Jurkat, Clone E6-1 (cell line): ENCODE measurements at regions not wholly inside any gene's neighbourhood (a gene's known extent, or its start where the extent isn't known, plus 50 kb on each side); places are given as distances from the start of the nearest gene placed in this dataset.
"Not testable (repeated sequence)": the region's sequence is repeated elsewhere in the genome, so short reads cannot be mapped to it uniquely, and the experiment has no call there.

Experiments used
- DNase-seq: peaks from one replicate; pipeline ENCODE4 v3.0.0-alpha.2; 2011; ENCODE audit warnings: low read depth, low spot score
- H3K4me3 ChIP-seq: 2 replicates; pipeline ENCODE4 v1.5.1; 2011; ENCODE audit warnings: mild to moderate bottlenecking, low read length, control low read depth, moderate library complexity

GRCh38 chr15:81791322-81791721 lies 254.5 kb downstream of the MEX3B start:
- H3K4me3 ChIP-seq, DNase-seq: not testable (repeated sequence)

DNA sequence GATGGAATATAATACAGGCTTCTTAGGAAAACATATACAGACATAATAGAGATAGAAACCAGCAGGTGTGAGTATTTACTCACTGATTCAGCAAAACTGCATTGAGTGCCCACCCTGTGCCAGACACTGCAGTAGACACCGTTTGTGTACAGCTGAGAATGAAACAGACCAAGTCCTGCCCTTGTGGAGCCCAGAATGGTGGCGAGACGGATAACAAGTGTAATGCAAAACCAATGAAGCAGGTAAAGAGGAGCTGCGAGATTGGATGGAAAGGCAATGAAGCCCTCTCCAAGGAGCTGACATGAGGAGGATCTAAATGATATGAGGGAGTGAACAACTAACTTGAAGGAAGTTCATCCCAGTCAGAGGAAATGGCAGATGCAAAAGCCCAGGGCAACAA lies 256.4 kb downstream of the MEX3B start:
- no peak for DNase-seq
- no peak overlapping the region for H3K4me3 ChIP-seq

DNA sequence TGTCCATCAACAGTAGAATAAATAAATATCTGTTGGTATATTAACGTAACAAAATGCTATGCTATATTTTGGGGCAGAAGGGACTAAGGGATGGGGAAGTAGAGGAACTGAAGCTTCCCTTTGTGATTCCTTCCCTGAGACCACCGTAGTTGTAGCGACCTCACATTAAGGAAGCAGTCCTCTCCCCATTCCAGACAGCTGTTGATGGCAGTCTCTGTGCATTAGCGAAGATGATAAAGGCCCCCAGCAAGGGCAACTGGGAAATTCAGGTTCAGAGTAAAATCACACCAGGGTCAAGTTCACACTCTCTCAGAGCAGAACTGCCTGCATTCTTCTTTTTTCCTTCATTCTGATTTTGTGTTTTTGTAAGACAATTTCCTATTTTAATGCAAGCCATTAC lies 259.0 kb downstream of the MEX3B start:
- DNase-seq, result no peak
- no peak overlapping the region for H3K4me3 ChIP-seq

DNA sequence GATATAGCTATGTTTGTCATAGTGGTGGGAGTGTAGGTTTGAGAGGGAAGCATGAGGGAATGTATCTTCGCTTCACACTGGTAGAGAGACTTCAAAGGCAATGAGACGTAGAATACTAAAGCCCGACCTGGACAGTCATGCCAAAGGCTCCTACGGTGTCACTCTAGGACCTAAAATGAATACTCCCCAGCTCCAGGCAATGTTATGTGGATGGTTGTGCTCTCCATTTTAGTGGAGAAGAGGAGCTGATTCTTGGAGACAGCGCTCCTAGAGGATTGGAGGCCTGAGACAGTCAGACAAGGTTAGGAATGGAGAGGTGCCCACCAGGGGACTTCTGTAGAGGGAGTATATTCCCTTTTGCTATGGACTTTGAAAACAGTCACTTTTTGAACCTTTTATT lies 260.1 kb downstream of the MEX3B start:
- H3K4me3 ChIP-seq, result no peak overlapping the region
- no peak for DNase-seq

GRCh38 chr15:81785181-81785580 lies 260.6 kb downstream of the MEX3B start:
- no peak for DNase-seq
- no peak overlapping the region for H3K4me3 ChIP-seq

- no peak for DNase-seq
- no peak overlapping the region for H3K4me3 ChIP-seq
Observed at GRCh38 chr15:81784751-81785150, 261.1 kb downstream of the MEX3B start.

- DNase-seq, result no peak
- no peak overlapping the region for H3K4me3 ChIP-seq
Observed at GRCh38 chr15:81783586-81783985, 262.2 kb downstream of the MEX3B start.

- DNase-seq, result no peak
- no peak overlapping the region for H3K4me3 ChIP-seq
Observed at GRCh38 chr15:81783076-81783475, 262.7 kb downstream of the MEX3B start.

DNA sequence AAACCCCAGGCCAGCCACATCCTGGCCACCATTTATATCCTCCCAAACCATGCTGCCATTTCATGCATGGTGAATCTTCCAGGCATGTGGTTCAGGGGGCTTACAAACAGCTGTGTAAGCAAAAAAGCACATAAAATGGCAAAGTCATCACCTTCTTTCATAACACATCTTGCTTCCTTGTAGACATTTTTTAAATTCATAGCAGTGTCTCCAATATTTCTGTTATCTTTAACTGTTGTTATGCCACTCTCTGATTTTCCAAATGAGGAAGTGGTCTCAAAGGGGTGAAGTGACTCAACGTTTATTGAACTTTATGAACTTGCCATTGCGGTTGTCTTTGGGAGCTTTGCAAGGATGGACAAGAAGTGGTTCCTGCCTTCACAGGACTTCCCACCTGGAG lies 264.4 kb downstream of the MEX3B start:
- no peak overlapping the region for H3K4me3 ChIP-seq
- no peak for DNase-seq

DNA sequence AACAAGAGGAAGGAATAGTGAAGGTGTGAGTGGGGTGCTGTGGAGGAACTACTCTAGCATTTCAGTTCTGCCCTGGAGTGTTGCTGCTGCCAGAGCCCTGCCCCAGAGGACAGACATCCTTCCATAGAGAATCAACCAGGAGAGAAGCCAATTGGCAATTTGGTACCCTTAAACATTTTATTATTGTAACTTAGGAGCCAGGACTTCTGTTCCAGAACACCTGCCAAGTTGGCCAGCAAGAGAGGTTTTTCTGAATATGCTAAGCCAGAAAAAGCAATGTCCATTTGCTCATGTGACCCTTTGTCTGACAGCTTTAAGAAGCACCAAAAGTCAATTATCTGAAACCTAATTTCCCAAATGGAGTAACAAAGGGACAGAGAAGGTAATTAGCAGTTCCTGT lies 264.9 kb downstream of the MEX3B start:
- no peak overlapping the region for H3K4me3 ChIP-seq
- DNase-seq, result no peak

DNA sequence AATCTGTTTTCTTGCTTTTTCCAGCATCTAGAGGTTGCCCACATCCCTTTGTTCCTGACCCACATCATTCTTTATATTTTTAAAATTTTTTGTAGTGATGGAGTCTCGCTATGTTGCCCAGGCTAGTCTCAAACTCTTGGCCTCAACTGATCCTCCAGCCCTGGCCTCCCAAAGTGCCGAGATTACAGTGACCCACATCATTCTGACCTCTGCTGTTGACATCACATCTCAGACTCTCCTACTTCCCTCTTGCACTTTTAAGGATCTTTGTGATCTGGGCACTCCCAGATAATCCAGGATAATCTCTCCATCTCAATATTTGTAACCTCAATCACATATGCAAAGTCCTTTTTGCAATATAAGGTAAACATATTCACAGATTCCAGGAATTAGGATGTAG lies 266.6 kb downstream of the MEX3B start:
- no peak for DNase-seq
- H3K4me3 ChIP-seq, result no peak overlapping the region

DNA sequence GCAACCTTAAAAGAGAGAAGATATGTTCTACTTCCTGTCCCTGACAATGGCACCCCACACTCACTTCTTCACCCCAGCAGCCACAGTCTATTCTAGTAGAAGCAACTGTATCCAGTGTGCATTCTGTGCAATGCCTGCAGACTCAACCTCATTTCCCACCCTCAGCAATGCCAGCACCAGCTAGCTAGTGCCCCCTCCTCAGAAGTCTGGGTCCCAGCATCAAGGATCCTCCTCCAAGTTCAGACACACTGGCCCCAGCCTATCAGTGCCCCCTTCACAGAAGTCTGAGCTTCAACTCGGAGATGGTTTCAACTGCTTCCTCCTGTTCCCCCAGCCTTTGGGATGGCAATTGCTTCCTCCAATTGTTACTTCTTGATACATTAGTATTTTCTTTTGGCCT lies 268.3 kb downstream of the MEX3B start:
- no peak overlapping the region for H3K4me3 ChIP-seq
- no peak for DNase-seq

GRCh38 chr15:81776976-81777375 lies 268.8 kb downstream of the MEX3B start:
- no peak overlapping the region for H3K4me3 ChIP-seq
- DNase-seq, result no peak

DNA sequence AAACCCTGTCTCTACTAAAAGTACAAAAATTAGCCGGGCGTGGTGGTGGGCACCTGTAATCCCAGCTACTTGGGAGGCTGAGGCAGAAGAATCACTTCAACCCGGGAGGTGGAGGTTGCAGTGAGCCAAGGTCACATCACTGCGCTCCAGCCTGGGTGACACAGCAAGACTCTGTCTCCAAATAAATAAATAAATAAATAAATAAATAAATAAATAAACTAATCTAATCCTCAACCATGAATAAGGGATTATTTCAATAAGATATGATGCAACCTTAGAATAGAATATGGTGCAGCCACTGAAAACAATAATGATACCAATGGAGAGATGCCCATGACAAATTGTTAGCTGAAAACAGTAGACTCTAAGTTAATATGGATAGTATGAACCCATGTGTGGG lies 270.0 kb downstream of the MEX3B start:
- not testable (repeated sequence) for DNase-seq, H3K4me3 ChIP-seq

DNA sequence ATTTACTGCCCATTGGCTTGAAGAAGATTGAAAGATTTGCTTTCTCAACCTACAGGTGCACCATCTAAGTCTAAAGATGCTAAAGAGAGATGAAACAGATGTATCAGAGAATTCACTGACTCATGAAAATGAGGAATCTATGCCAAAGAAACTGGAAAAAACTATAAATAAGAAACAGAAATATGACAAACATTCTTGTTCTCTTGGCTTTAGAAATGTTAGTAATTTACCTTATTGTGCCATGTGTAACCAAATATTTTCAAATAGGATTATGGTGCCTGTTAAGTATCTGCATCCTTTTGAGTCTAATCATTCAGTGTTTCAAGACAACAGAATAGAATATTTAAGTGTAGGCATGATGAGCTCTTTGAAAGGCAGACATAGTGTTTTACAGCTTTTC lies 271.5 kb downstream of the MEX3B start:
- DNase-seq, result no peak
- H3K4me3 ChIP-seq, result no peak overlapping the region

GRCh38 chr15:81768773-81769172 lies 277.0 kb downstream of the MEX3B start:
- H3K4me3 ChIP-seq, result no peak overlapping the region
- DNase-seq, result no peak

- H3K4me3 ChIP-seq, result no peak overlapping the region
- no peak for DNase-seq
Observed at GRCh38 chr15:81766829-81767475, 278.9 kb downstream of the MEX3B start.

DNA sequence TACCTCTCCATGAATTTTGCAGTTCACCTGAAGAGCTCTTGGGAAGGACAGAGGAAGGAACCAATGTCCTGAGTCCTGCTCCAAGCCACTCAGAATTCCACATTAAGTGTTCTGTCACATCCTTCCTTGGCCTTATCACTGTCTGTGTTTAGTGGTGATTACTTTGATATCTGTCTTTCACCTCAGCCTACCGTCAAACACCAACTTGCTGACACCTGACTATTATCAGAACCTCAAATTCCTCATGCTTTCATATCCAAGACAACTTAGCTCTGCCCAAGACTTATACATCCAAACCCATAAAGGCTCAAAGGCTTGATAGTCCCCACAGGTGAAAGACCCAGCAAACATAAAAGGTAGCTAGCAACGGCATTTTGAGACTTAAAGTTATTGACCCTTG lies 280.0 kb downstream of the MEX3B start:
- no peak overlapping the region for H3K4me3 ChIP-seq
- no peak for DNase-seq

GRCh38 chr15:81763304-81763703 lies 282.5 kb downstream of the MEX3B start:
- H3K4me3 ChIP-seq, result no peak overlapping the region
- no peak for DNase-seq

DNA sequence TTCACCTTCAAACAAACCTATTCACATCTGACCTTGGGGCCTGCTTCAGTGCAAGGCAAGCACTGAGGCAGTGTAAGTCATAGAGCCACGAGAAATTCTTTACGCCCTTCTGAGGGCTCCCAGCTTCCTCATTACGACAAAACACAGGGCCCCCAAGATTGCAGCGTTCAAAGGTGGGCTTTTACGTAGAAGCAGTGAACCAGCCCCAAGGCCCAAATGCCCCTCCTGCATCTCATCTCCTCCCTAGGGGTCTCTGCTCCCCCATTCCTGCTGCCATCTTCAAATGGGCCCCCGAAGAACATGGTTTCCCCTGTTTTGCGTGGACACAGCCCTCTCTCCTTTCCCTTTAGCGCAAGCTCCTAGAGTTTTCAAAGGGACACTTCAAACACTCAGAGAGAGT lies 285.1 kb downstream of the MEX3B start:
- H3K4me3 ChIP-seq, result no peak overlapping the region
- no peak for DNase-seq

GRCh38 chr15:81758818-81759284 lies 287.0 kb downstream of the MEX3B start:
- DNase-seq, result no peak
- no peak overlapping the region for H3K4me3 ChIP-seq

- no peak overlapping the region for H3K4me3 ChIP-seq
- no peak for DNase-seq
Observed at GRCh38 chr15:81755626-81756025, 290.2 kb downstream of the MEX3B start.
